ENCODE measurements at regions not wholly inside any gene's neighbourhood (a gene's known extent, or its start where the extent isn't known, plus 50 kb on each side); places are given as distances from the start of the nearest gene placed in this dataset.
"Not testable (repeated sequence)": the region's sequence is repeated elsewhere in the genome, so short reads cannot be mapped to it uniquely, and the experiment has no call there.

DNA sequence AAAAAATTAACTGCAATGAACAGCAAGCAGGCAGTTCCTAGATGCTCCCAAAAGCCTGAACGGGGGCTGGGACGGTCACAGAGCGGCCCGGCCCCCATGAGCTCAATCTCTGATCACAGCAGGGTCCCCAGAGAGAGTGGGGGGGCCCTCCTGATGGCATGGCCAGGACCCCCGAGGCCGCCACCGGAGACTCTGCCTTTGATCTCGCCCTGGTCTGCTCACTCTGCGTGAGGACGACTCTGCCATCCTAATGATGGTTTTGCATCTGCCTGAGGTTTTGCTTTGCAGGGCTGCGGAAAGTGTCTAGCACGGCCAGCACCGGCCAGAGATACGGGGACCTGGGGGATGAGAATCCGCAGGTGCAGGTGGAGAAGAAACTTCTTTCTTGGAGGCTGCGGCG, 103.8 kb downstream of the SHOX start:
- Mint-ChIP-seq H3K27ac (no peak overlapping the region), H3K4me3 (no peak overlapping the region), H3K9me3 (no peaks in the 10 kb centered on the region), H3K27me3 (peaks cover 23% of the 10 kb centered on the region), H3K36me3 (no peaks in the 10 kb centered on the region), H3K4me1 (ENCODE audit: unreplicated experiment) (no peaks in the 10 kb centered on the region)
- no peak for DNase-seq (ENCODE audit: extremely low spot score, unreplicated experiment)
- TF ChIP-seq, protein P1, sequence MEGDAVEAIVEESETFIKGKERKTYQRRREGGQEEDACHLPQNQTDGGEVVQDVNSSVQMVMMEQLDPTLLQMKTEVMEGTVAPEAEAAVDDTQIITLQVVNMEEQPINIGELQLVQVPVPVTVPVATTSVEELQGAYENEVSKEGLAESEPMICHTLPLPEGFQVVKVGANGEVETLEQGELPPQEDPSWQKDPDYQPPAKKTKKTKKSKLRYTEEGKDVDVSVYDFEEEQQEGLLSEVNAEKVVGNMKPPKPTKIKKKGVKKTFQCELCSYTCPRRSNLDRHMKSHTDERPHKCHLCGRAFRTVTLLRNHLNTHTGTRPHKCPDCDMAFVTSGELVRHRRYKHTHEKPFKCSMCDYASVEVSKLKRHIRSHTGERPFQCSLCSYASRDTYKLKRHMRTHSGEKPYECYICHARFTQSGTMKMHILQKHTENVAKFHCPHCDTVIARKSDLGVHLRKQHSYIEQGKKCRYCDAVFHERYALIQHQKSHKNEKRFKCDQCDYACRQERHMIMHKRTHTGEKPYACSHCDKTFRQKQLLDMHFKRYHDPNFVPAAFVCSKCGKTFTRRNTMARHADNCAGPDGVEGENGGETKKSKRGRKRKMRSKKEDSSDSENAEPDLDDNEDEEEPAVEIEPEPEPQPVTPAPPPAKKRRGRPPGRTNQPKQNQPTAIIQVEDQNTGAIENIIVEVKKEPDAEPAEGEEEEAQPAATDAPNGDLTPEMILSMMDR (conservative IDR thresholded peaks at IDR 0.05): no peak

DNA sequence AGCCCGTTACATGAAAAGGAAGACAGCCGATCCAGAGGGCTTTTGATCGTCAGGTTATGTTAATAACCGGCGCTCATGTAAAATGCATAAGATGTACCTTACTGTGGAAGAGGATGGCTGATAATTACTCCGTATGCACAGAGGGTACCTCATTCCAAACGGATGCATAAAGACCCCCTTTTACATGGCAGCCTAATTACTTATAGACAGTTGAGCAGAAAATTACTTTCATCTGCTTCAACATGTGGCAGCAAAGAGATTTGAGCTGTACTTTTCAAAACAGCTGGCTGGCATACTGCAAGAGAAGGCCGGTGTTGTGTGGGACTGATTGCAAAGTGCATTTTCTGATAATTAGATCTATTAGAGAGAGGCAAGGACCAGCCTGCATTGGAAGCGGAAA, 103.4 kb downstream of the SHOX start:
- no peak for DNase-seq (ENCODE audit: extremely low spot score, unreplicated experiment)
- no peaks in the 10 kb centered on the region for H3K9me3 Mint-ChIP-seq

DNA sequence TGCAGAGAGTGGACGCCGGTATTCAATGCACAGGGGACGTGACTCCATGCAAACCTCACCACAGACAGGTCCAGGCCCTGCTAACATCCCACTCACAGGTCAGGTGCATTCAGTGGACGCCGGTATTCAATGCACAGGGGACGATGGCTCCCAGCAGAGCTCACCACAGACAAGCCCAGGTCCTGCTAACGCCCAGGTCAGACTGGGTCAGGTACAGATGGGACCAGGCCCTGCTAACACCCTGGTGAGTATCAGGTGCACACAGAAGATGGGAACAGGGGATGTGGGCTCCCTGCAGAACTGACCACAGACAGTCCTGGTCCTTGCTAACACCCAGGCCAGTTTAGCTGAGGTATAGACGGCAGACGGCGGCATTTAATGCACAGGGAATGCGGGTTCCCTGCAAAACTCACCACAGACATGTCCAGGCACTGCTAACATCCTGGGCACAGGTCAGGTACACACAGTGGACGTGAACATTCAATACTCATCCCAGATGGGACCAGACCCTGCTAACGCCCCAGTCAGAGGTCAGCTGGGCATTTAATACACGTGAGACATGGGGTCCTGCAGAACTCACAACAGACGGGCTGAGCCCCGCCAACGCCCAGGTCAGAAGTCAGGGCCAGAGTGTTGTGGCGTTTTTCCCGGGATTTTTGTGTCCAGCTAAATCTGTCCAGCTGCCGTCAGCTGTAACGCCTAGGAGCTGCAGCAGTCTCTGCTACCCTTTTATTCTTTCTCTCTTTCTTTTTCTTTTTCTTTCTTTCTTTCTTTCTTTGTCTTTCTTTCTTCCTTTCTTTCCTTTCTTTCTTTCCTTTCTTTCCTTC, 99.2 kb downstream of the SHOX start:
- no peaks in the 10 kb centered on the region for H3K9me3 Mint-ChIP-seq
- no peak overlapping the region for H3K4me3 Mint-ChIP-seq
- peaks cover 15% of the 10 kb centered on the region for H3K27me3 Mint-ChIP-seq
- TF ChIP-seq, protein P1 (conservative IDR thresholded peaks at IDR 0.05): no peak
- no peaks in the 10 kb centered on the region for H3K4me1 Mint-ChIP-seq (ENCODE audit: unreplicated experiment)
- no peak for DNase-seq (ENCODE audit: extremely low spot score, unreplicated experiment)
- H3K27ac Mint-ChIP-seq: no peak overlapping the region
- no peaks in the 10 kb centered on the region for H3K36me3 Mint-ChIP-seq

More for the DNA sequence above, 103.4 kb downstream of the SHOX start:
- Mint-ChIP-seq H3K27me3 (peaks cover 23% of the 10 kb centered on the region), H3K4me1 (ENCODE audit: unreplicated experiment) (no peaks in the 10 kb centered on the region), H3K27ac (no peak overlapping the region), H3K36me3 (no peaks in the 10 kb centered on the region), H3K4me3 (no peak overlapping the region)
- TF ChIP-seq, protein P1 (conservative IDR thresholded peaks at IDR 0.05): no peak

DNA sequence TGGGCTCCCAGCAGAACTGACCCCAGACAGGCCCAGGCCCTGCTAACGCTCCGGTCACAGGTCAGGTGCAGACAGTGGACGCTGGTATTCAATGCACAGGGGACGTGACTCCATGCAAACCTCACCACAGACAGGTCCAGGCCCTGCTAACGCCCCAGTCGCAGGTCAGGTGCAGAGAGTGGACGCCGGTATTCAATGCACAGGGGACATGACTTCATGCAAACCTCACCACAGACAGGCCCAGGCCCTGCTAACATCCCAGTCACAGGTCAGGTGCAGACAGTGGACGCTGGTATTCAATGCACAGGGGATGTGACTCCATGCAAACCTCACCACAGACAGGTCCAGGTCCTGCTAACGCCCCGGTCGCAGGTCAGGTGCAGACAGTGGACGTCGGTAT, 98.5 kb downstream of the SHOX start:
- not testable (repeated sequence) for H3K36me3 Mint-ChIP-seq; H3K27ac Mint-ChIP-seq; DNase-seq (ENCODE audit: extremely low spot score, unreplicated experiment); H3K9me3 Mint-ChIP-seq; H3K4me3 Mint-ChIP-seq; H3K27me3 Mint-ChIP-seq; H3K4me1 Mint-ChIP-seq (ENCODE audit: unreplicated experiment)

DNA sequence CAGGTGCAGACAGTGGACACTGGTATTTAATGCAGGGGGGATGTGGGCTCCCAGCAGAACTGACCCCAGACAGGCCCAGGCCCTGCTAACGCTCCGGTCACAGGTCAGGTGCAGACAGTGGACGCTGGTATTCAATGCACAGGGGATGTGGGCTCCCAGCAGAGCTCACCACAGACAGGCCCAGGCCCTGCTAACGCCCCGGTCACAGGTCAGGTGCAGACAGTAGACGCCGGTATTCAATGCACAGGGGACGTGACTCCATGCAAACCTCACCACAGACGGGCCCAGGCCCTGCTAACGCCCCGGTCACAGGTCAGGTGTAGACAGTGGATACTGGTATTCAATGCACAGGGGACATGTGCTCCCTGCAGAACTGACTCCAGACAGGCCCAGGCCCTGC, 98.0 kb downstream of the SHOX start:
- not testable (repeated sequence) for H3K27me3 Mint-ChIP-seq; H3K36me3 Mint-ChIP-seq; H3K4me1 Mint-ChIP-seq (ENCODE audit: unreplicated experiment); DNase-seq (ENCODE audit: extremely low spot score, unreplicated experiment); H3K4me3 Mint-ChIP-seq; H3K27ac Mint-ChIP-seq; H3K9me3 Mint-ChIP-seq

DNA sequence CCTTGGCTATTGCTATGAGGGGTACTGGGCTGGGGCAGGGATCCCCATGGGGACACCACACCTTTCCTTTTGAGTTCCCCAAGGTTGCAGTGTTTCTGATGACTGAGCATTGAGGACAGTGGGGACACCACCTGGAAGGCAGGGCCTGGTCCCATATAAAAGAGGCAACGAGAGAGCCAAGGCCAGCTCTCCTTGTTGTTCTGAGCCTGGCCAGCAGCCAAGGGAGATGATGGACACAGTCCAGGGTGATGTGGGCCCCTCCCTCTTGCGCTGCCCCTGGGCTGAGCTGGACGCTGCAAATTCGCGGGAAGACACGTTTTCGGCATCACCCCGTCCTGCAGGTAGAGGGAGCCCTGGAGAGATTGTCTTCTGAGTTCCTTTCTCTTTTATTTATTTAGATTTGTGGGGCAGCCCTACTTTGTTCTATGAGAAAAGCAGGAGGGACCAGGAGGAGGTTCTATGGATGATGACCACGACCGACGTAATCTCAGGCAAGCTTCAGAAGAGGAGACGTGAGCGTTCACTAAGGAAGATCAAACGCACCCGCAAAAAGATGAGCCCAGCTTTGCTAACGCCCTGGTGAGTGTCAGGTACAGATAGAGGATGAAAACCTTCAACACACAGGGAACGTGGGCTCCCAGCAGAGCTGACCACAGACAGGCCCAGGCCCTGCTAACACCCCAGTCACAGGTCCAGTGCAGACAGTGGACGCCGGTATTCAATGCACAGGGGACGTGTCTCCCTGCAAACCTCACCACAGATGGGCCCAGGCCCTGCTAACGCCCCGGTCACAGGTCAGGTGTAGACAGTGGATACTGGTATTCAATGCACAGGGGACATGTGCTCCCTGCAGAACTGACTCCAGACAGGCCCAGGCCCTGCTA, 97.4 kb downstream of the SHOX start:
- no peak for DNase-seq (ENCODE audit: extremely low spot score, unreplicated experiment)
- H3K27me3 Mint-ChIP-seq: no peaks in the 10 kb centered on the region
- H3K9me3 Mint-ChIP-seq: peaks cover 8% of the 10 kb centered on the region
- H3K4me1 Mint-ChIP-seq (ENCODE audit: unreplicated experiment): no peaks in the 10 kb centered on the region
- TF ChIP-seq, protein P1 (conservative IDR thresholded peaks at IDR 0.05): peak; percentile 70
- H3K27ac Mint-ChIP-seq: no peak overlapping the region
- no peaks in the 10 kb centered on the region for H3K36me3 Mint-ChIP-seq
- H3K4me3 Mint-ChIP-seq: no peak overlapping the region

All from type B pancreatic cell (in vitro differentiated cells).